D341Med (cell line): ENCODE measurements at regions not wholly inside any gene's neighbourhood (a gene's known extent, or its start where the extent isn't known, plus 50 kb on each side); places are given as distances from the start of the nearest gene placed in this dataset.
"Not testable (repeated sequence)": the region's sequence is repeated elsewhere in the genome, so short reads cannot be mapped to it uniquely, and the experiment has no call there.

Experiments
- DNase-seq: peaks from one replicate; pipeline ENCODE4 v3.0.0; 2012; ENCODE audit warnings: low spot score

DNA sequence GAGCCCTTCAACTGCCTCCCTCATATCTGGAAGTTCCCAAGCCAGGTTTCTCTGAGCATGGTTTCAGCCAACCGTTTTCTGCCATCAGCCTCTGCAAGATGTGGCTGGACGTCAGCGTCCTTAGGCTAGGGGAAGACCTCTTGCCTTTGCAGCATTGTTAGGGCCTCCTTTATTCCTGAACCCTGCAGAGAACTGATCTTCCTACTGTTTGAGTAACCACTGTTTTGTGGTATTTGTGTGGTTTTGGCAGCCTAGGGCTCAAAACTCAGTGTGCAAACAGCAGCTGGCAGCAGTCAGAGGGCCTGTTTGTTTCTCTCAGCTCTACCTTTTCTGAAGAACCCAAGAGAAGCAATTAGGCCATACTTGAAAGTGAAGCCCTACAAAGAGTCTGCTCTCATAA, 83.4 kb upstream of the SEMA3E start:
- no peak for DNase-seq

GRCh38 chr7:83731154-83731553, 82.2 kb upstream of the SEMA3E start:
- no peak for DNase-seq

- DNase-seq: not testable (repeated sequence)
These were observed 68.0 kb upstream of the SEMA3E start for GRCh38 chr7:83716923-83717322.

GRCh38 chr7:83708531-83708930, 59.6 kb upstream of the SEMA3E start:
- DNase-seq: no peak

- DNase-seq: no peak
These were observed 55.6 kb upstream of the SEMA3E start for GRCh38 chr7:83704564-83704963.

- no peak for DNase-seq
These were observed 53.5 kb upstream of the SEMA3E start for GRCh38 chr7:83702446-83702845.

DNA sequence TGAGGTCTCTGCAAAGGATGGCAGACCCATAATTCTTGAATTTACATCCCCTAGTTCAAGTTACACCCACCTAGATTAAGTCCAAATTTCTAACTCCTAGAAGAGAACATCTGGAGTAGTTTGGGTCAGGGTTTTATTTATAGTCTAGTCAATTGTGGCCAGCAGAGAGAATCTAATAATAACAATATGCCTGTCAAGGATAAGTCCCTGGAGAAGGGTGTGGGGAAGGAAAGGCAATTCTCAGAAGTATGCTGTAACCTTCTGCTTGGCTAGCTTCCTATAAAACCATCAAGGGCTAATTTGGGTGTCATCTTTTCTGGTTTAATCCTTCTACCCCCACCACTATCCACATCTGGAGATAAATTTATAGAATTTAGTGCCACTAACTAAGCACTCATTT, 52.8 kb upstream of the SEMA3E start:
- DNase-seq: no peak
